Muscle layer of duodenum (tissue), 2 donors: ENCODE measurements at regions not wholly inside any gene's neighbourhood (a gene's known extent, or its start where the extent isn't known, plus 50 kb on each side); places are given as distances from the start of the nearest gene placed in this dataset.

Experiments
- H3K27ac ChIP-seq: one replicate; pipeline ENCODE4 v1.7.0; 2013; ENCODE audit warnings: mild to moderate bottlenecking, low read length
- H3K27me3 ChIP-seq: one replicate; pipeline ENCODE4 v1.7.0; 2013; ENCODE audit warnings: low read depth, mild to moderate bottlenecking, control low read depth, low read length
- H3K36me3 ChIP-seq, 2 donors: one replicate each; pipeline ENCODE4 v1.7.0; 2013; ENCODE audit warnings: low read length in 2 of 2, control low read depth in 1 of 2, mild to moderate bottlenecking in 1 of 2; ENCODE audit not compliant: insufficient read depth in 2 of 2, control insufficient read depth in 1 of 2
- H3K4me1 ChIP-seq, 2 donors: one replicate each; pipeline ENCODE4 v1.7.0; 2013; ENCODE audit warnings: low read length in 2 of 2, mild to moderate bottlenecking in 2 of 2, control low read depth in 1 of 2, moderate library complexity in 1 of 2; ENCODE audit not compliant: insufficient read depth in 2 of 2, control insufficient read depth in 1 of 2
- H3K4me3 ChIP-seq, 2 donors: one replicate each; pipeline ENCODE4 v1.7.0; 2013; ENCODE audit warnings: low read length in 2 of 2, low read depth in 1 of 2, mild to moderate bottlenecking in 1 of 2
- H3K9me3 ChIP-seq, 2 donors: one replicate each; pipeline ENCODE4 v1.7.0; 2013; ENCODE audit warnings: low read length in 2 of 2, control low read depth in 1 of 2, mild to moderate bottlenecking in 1 of 2; ENCODE audit not compliant: control insufficient read depth in 1 of 2
- donor health status: healthy.

GRCh38 chr1:209522826-209523225, 60.7 kb upstream of the CAMK1G start:
- H3K4me3 ChIP-seq: no peak overlapping the region
- no peaks in the 10 kb centered on the region for H3K36me3 ChIP-seq
- no peaks in the 10 kb centered on the region for H3K4me1 ChIP-seq
- no peaks in the 10 kb centered on the region for H3K27me3 ChIP-seq
- no peak overlapping the region for H3K27ac ChIP-seq
- peaks cover 0 to 3% of the 10 kb centered on the region in 2 donors for H3K9me3 ChIP-seq

GRCh38 chr1:209526137-209526536, 57.4 kb upstream of the CAMK1G start:
- H3K27ac ChIP-seq: no peak overlapping the region
- no peaks in the 10 kb centered on the region for H3K36me3 ChIP-seq
- no peaks in the 10 kb centered on the region for H3K27me3 ChIP-seq
- H3K4me3 ChIP-seq: no peak overlapping the region
- no peaks in the 10 kb centered on the region for H3K4me1 ChIP-seq
- H3K9me3 ChIP-seq: no peaks in the 10 kb centered on the region

GRCh38 chr1:209527372-209527771, 56.1 kb upstream of the CAMK1G start:
- Histone ChIP-seq H3K4me3 (no peak overlapping the region), H3K27ac (no peak overlapping the region), H3K27me3 (no peaks in the 10 kb centered on the region), H3K4me1 (no peaks in the 10 kb centered on the region), H3K9me3 (no peaks in the 10 kb centered on the region), H3K36me3 (no peaks in the 10 kb centered on the region)

- H3K27me3 ChIP-seq: no peaks in the 10 kb centered on the region
- H3K27ac ChIP-seq: no peak overlapping the region
- no peaks in the 10 kb centered on the region for H3K9me3 ChIP-seq
- no peak overlapping the region for H3K4me3 ChIP-seq
- H3K36me3 ChIP-seq: no peaks in the 10 kb centered on the region
- no peaks in the 10 kb centered on the region for H3K4me1 ChIP-seq
Observed at GRCh38 chr1:209527993-209528717, 55.4 kb upstream of the CAMK1G start.

GRCh38 chr1:209529233-209529632, 54.3 kb upstream of the CAMK1G start:
- Histone ChIP-seq H3K4me3 (no peak overlapping the region), H3K27me3 (no peaks in the 10 kb centered on the region), H3K9me3 (no peaks in the 10 kb centered on the region), H3K27ac (no peak overlapping the region), H3K36me3 (no peaks in the 10 kb centered on the region), H3K4me1 (no peaks in the 10 kb centered on the region)

GRCh38 chr1:209531006-209531405, 52.5 kb upstream of the CAMK1G start:
- no peaks in the 10 kb centered on the region for H3K4me1 ChIP-seq
- H3K27me3 ChIP-seq: no peaks in the 10 kb centered on the region
- no peaks in the 10 kb centered on the region for H3K9me3 ChIP-seq
- H3K4me3 ChIP-seq: no peak overlapping the region
- no peak overlapping the region for H3K27ac ChIP-seq
- H3K36me3 ChIP-seq: no peaks in the 10 kb centered on the region

GRCh38 chr1:209531549-209531948, 52.0 kb upstream of the CAMK1G start:
- no peaks in the 10 kb centered on the region for H3K9me3 ChIP-seq
- H3K4me1 ChIP-seq: no peaks in the 10 kb centered on the region
- H3K36me3 ChIP-seq: no peaks in the 10 kb centered on the region
- no peaks in the 10 kb centered on the region for H3K27me3 ChIP-seq
- no peak overlapping the region for H3K4me3 ChIP-seq
- no peak overlapping the region for H3K27ac ChIP-seq
